Lung (tissue), 11 donors: ENCODE measurements at regions not wholly inside any gene's neighbourhood (a gene's known extent, or its start where the extent isn't known, plus 50 kb on each side); places are given as distances from the start of the nearest gene placed in this dataset.
A peak's percentile ranks its signal among the peaks of the same experiment; 100 is the strongest.

Experiments used
- ATAC-seq: fragments of 200-7000 bp; cut with Tn5 transposase; one replicate; pipeline ENCODE4 v1.9.1; 2020; ENCODE audit warnings: moderate number of reproducible peaks; ENCODE audit not compliant: insufficient read depth, low FRiP score
- DNase-seq, 3 donors: peaks; one replicate each; pipeline ENCODE4 v3.0.0-alpha.2; 2013 to 2017
- H3K27ac ChIP-seq, 2 donors: one replicate each; pipeline ENCODE4 v1.5.1; 2013; ENCODE audit warnings: mild to moderate bottlenecking in 2 of 2, moderate library complexity in 2 of 2, control low read depth in 1 of 2, inconsistent platforms in 1 of 2, low read depth in 1 of 2, low read length in 1 of 2
- H3K27me3 ChIP-seq, 3 donors: one replicate each; pipeline ENCODE4 v1.5.1; 2013; ENCODE audit warnings: low read length in 2 of 3; ENCODE audit not compliant: control insufficient read depth in 3 of 3, insufficient read depth in 3 of 3
- H3K36me3 ChIP-seq, 4 donors: one replicate each; pipeline ENCODE4 v1.5.1; 2013; ENCODE audit warnings: low read length in 4 of 4, mild to moderate bottlenecking in 1 of 4, moderate library complexity in 1 of 4; ENCODE audit not compliant: control insufficient read depth in 4 of 4, insufficient read depth in 4 of 4
- H3K4me1 ChIP-seq, 5 donors: one replicate each; pipeline ENCODE4 v1.5.1; 2013; ENCODE audit warnings: low read length in 5 of 5, mild to moderate bottlenecking in 2 of 5, moderate library complexity in 1 of 5; ENCODE audit not compliant: control insufficient read depth in 5 of 5, insufficient read depth in 5 of 5
- H3K4me3 ChIP-seq: one replicate; pipeline ENCODE4 v1.5.1; 2013; ENCODE audit warnings: mild to moderate bottlenecking, control low read depth, moderate library complexity
- H3K9ac ChIP-seq, 2 donors: one replicate each; pipeline ENCODE4 v1.5.1; 2013; ENCODE audit warnings: low read length in 2 of 2, control low read depth in 1 of 2; ENCODE audit not compliant: insufficient read depth in 1 of 2
- H3K9me3 ChIP-seq, 4 donors: one replicate each; pipeline ENCODE4 v1.5.1; 2013; ENCODE audit warnings: low read length in 3 of 4, mild to moderate bottlenecking in 1 of 4, moderate library complexity in 1 of 4; ENCODE audit not compliant: control insufficient read depth in 4 of 4, insufficient read depth in 3 of 4
- WGBS, 2 donors: extraction: QIAGEN DNeasy Blood & Tissue Kit; methylation state at CpG; one replicate each; pipeline ENCODE4 v1.1.7; 2013; 5-methylcytosine and 5-hydroxymethylcytosine counted together
- TF ChIP-seq, protein P1 (sequence below): IDR thresholded peaks from 2 replicates; pipeline ENCODE4 v1.5.1; 2012; ENCODE audit warnings: mild to moderate bottlenecking; ENCODE audit errors: control extremely low read depth, extremely low read depth
- donor health status: control.
- donor health status: control.
- donor health status: Bipolar disorder and iron deficiency.
- donor health status: healthy.
- donor health status: DM: yes; HTN: yes; CAD: no.

DNA sequence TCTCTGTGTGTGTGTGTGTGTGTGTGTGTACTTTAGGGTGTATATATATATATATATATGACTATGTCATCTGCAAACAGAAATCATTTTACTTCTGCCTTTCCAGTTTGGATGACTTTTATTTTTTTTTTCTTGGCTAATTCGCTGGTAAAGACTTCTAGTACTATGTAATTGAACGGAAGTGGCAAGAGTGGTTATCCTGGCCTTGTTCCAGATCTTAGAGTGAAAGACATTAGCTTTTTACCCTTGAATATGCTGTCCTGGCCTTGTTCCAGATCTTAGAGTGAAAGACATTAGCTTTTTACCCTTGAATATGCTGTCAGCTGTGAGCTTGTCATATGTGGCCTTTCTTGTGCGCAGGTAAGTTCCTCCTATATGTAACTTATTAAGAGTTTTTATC, 72.7 kb upstream of the MYOCD start:
- H3K27ac ChIP-seq = no peak overlapping the region
- WGBS, 2 donors = 49 to 70% methylated on average over 3 of the region's 3 CpGs
- peaks cover 0 to 3% (median 0%) of the 10 kb centered on the region in 3 donors for H3K27me3 ChIP-seq
- H3K36me3 ChIP-seq = no peaks in the 10 kb centered on the region
- H3K4me1 ChIP-seq = no peaks in the 10 kb centered on the region
- DNase-seq (peak in 2 of 3 donors; percentile 41 to 54), ATAC-seq (no peak)
- TF ChIP-seq, protein P1, sequence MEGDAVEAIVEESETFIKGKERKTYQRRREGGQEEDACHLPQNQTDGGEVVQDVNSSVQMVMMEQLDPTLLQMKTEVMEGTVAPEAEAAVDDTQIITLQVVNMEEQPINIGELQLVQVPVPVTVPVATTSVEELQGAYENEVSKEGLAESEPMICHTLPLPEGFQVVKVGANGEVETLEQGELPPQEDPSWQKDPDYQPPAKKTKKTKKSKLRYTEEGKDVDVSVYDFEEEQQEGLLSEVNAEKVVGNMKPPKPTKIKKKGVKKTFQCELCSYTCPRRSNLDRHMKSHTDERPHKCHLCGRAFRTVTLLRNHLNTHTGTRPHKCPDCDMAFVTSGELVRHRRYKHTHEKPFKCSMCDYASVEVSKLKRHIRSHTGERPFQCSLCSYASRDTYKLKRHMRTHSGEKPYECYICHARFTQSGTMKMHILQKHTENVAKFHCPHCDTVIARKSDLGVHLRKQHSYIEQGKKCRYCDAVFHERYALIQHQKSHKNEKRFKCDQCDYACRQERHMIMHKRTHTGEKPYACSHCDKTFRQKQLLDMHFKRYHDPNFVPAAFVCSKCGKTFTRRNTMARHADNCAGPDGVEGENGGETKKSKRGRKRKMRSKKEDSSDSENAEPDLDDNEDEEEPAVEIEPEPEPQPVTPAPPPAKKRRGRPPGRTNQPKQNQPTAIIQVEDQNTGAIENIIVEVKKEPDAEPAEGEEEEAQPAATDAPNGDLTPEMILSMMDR = no peak
- no peak overlapping the region for H3K9ac ChIP-seq
- H3K4me3 ChIP-seq = no peak overlapping the region
- H3K9me3 ChIP-seq = peaks cover 0 to 4% (median under 1%) of the 10 kb centered on the region in 4 donors

DNA sequence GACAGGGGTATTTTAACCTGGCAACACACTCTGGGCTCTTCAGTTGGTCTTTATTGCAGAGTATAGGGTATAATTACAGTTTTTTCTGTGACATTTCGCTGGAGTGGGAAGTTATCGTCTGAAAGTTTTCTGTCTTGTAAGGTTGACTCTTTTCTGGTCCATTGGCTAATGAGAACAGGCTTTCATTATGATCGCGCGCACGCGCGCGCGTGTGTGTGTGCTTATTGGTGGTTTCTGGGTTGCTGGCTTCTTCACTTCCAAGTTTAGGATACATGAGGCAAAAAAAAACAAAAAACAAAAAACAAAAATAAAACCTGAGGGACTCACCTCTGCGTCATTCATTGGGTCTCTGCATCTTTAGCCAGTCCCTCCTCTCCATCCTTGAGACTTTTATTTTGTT, 68.7 kb upstream of the MYOCD start:
- Histone ChIP-seq H3K27ac (no peak overlapping the region), H3K4me3 (no peak overlapping the region), H3K4me1 (peaks cover 0 to 3% (median 0%) of the 10 kb centered on the region in 5 donors), H3K9ac (no peak overlapping the region), H3K27me3 (peaks cover 0 to 5% (median 0%) of the 10 kb centered on the region in 3 donors), H3K36me3 (no peaks in the 10 kb centered on the region), H3K9me3 (no peaks in the 10 kb centered on the region)
- TF ChIP-seq, protein P1 = no peak
- whole genome bisulfite sequencing, 2 donors = 97 to 99% methylated on average over 11 of the region's 11 CpGs
- ATAC-seq = no peak
- no peak for DNase-seq

DNA sequence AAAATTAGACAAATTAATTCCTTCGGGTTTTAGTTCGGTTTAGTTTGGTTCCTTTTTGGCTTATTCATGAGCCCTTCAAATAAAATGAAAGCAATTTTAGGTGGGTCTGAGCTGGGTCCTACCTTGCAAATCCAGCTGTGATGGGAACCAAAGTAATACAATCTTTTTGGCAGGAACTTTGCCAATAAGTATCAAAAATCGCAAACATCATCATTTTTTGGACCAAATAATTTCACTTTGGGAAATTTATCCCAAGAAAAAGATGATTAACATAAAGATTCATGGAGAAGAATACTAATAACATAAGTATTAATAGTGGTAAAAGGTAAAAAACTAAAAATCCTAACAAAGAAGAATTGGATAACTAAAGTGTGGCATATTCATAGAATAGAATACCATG, 67.8 kb upstream of the MYOCD start:
- DNase-seq = no peak
- no peak overlapping the region for H3K27ac ChIP-seq
- TF ChIP-seq, protein P1 = no peak
- no peaks in the 10 kb centered on the region for H3K9me3 ChIP-seq
- H3K4me1 ChIP-seq = peaks cover 0 to 3% (median 0%) of the 10 kb centered on the region in 5 donors
- H3K9ac ChIP-seq = no peak overlapping the region
- H3K36me3 ChIP-seq = no peaks in the 10 kb centered on the region
- peaks cover 0 to 5% (median 0%) of the 10 kb centered on the region in 3 donors for H3K27me3 ChIP-seq
- H3K4me3 ChIP-seq = no peak overlapping the region
- no peak for ATAC-seq
- WGBS, 2 donors = 92 to 95% methylated on average over 3 of the region's 3 CpGs
